DMS114 treated with DMSO at 0.1 percent for 48 hours (cell line): ENCODE measurements at regions not wholly inside any gene's neighbourhood (a gene's known extent, or its start where the extent isn't known, plus 50 kb on each side); places are given as distances from the start of the nearest gene placed in this dataset.
"Not testable (repeated sequence)": the region's sequence is repeated elsewhere in the genome, so short reads cannot be mapped to it uniquely, and the experiment has no call there.

Experiments
- DNase-seq: peaks from one replicate; lab custom pipeline; 2025; ENCODE audit not compliant: unreplicated experiment; lab: John Stamatoyannopoulos, UW

DNA sequence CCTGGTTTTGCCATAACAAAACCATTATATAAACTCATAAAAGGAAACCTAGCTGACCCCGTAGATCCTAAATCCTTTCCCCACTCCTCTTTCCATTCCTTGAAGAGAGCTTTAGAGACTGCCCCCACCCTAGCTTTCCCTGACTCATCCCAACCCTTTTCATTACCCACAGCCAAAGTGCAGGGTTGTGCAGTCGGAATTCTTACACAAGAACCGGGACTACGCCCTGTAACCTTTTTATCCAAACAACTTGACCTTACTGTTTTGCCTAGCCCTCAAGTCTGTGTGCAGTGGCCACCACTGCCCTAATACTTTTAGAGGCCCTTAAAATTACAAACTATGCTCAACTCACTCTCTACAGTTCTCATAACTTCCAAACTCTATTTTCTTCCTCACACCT is 116.0 kb upstream of the PTPN13 start:
- DNase-seq, result not testable (repeated sequence)

DNA sequence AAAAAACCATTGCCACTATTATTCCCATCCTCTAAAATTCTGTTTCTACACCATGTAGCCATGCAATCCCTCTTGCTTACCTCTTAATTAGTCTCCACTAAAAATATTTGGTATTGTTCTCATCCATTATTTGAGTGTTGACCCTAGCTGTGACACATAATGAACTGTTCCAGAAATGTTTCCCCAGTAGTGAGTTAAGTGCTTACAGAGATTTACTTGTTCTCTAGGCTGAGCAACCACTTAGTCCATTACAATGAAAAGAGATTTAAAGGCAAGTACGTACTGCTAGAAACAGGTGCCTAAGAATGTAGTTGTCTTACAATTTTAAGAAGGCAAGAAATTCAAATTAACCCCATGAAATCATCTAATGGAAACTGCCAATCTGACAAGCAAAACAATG is 112.7 kb upstream of the PTPN13 start:
- DNase-seq, result no peak

DNA sequence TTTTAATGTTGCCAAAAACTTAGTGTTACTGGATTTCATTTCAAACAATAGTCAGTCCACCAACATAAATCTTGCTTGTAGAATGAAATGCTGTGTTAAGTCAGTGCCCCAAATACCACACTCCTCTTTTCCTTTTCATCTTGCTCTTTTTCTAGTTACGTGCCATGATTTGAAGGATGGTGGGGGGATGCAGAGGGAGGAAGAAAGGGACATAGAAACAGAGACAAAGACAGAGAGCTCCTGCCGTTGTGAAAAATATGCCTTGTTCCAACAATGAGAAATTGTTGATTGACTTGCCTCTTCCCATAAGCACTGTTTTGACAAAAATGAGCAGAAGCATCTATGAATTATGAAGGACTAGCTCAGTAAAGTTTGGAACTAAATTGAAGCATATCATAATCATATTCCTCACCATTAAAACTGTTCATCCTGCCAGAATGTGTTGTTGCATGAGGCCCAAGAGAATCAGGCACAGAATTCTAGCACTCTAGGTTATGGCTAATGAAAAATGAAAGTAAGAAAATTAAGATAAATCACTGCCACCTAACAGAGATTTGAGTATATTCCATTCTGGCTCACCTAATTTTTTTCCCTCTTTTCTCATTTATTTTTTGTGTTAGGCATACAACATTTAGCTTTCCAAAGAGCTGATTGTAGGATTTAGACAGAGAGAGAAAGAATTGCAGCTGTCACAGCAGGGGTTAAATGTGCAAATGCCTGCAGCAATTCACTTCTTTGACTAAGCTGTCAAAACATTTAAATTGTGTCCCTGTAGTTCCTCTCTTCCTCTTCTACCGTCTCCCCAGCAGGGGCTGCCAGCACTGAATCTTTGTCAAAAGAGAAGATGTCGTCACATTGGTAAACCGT is 111.6 kb upstream of the PTPN13 start:
- no peak for DNase-seq

DNA sequence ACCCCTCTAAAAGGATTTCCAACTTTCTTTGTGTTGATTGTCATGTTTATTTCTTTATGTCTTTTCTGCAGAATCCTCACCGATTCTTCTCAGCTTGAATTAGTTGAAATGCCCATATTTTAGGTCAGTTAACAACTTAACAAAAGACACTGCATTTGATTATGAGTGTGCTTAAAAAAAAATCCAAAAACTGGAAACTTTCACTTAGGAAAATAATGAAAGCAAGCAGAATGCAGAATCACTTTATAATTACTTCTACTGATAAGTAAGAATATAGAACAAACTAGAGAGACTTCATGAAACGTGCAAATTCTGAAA is 111.0 kb upstream of the PTPN13 start:
- no peak for DNase-seq

DNA sequence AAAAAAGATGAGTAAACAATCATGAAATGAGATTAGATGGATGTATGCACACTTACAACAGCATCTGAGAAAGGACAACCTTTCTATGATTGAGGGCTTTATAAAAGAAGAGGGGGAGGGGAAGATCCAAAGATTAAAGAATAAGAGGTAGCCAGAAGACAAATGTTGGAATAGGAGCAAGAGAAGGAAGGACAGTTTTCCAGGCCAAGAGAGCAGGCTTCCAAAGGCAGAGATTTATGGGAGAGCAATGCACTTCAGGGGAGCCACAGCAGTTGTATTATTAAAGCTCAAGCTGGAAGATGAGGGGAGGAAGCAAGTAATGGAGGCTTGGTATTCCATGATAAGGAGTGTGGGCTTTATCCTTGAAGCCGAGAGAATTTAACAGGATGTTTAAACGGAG is 110.3 kb upstream of the PTPN13 start:
- DNase-seq, result no peak

DNA sequence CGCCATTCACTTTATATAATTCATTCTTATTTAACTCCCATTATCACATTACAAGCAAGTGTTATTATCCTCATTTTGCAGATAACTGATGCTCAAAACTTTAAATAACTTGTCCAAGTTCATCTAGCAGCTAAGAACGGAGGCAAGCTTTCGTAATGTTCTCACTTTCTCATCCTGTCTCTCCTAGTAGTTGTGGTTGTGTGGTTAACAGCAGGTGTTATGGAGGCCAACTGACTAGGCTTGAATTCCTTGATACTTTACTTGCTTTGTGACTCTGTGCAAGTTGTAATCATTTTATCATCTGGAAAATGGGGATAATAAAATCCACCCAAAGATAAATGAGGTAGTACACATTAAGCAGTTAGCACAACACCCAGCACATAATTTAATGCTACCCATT is 109.9 kb upstream of the PTPN13 start:
- DNase-seq, result no peak

DNA sequence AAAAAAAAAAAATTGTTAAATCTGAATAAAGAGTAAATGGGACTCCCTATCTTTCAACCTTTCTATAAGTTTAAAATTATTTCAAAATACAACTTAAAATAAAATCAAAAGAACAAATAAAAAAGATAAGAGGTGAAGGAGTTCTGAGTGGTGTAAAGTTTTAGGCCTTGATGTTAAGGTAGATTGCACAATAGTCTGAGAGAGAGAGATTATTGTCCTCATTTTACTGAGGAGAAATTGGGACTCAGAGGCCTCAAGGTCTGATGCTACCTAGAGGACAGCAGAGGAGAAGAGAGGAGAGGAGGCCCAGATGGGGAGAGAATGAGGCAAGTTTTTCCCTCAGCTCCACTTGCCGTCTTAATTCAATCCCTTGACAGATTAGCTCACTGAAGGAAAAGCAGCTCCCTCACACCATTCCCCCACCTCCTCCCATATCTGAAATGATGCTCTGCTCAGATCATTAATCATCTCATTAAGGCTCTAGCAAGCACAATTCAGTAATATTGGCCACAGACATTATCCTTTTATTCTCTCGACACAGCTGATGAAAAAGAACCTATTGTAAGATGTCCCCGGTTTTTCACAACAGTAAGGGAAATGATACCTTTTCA is 106.3 kb upstream of the PTPN13 start:
- DNase-seq, result no peak

DNA sequence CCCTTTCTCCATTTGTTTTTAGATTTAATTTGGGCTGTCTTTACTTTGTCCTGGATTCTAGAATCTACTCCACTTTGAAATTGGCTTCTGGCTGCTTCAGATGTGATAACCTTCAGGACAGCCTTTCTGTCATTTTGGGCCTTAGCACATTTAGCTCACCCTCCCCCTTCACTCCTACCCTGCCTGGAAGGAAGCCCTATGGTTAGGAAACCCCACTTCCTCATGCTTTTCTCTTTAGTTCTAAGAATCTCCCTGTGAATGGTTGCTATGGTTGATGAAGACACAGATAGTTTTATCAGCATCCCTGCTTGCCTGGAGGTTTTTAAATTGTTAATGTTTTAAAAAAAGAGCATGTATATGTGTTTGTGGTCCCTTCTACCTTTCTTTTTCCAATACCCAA is 100.7 kb upstream of the PTPN13 start:
- no peak for DNase-seq

DNA sequence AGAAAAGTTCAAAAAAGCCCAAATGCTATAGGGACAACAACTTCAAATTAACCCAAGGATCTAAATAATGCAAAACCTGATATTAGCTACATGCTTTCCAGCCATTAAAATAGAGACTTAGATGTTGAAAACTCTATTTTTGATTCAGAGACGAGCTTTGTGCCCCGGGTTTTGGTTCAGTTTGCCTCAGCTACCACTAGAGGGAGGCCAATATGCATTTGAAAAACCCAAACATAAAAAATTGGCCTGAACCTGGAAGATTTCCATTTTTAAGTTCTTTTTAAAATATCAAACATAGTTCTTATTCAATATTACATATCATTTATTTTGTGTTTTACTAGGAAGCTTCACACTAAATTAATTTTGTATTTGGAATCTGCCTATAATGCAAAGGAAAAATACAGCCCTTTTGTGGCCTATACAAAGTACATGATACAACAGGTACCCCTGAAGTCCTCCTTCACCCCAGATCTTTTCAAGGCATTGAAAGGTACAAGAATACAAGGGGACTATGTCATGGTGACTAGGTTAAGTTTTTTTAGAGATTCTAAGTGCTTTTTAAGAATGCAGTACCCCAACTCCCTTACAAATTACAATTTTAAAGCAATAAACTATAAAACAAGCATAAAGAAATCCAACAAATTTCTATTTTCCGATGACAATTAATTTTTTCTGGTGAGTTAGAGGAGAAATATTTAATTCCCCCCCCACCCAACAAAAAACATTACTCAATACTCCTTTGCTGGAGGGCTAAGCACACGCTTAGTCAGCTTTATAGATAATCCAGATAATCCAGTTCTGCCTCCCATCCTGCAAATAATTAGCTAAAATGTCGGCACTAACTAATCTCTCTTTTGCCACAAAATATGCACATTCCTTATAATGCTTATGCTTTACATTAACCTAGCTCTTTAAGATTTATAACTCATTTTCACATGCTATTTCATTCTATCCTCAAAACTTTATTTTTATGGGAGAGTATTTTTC is 97.7 kb upstream of the PTPN13 start:
- DNase-seq, result peak; percentile 19

DNA sequence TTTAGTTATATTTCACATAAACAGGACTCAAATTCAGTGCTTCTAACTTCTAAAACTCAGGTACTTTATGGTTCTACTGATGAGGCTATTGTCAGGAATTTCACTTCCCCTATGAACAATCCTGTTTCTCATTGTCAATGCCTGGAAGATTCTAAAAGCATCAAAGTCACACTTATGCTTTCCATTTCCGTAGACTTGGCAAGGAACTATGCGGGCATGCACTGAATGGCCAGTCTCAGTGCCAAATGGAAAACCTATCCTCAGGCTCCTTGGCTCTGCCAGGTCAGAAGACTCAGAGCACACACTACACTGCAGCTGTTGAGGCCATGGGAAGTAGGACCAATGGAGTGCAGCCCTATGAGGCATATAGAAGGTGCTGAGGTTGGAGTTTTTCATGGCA is 97.0 kb upstream of the PTPN13 start:
- DNase-seq, result no peak

DNA sequence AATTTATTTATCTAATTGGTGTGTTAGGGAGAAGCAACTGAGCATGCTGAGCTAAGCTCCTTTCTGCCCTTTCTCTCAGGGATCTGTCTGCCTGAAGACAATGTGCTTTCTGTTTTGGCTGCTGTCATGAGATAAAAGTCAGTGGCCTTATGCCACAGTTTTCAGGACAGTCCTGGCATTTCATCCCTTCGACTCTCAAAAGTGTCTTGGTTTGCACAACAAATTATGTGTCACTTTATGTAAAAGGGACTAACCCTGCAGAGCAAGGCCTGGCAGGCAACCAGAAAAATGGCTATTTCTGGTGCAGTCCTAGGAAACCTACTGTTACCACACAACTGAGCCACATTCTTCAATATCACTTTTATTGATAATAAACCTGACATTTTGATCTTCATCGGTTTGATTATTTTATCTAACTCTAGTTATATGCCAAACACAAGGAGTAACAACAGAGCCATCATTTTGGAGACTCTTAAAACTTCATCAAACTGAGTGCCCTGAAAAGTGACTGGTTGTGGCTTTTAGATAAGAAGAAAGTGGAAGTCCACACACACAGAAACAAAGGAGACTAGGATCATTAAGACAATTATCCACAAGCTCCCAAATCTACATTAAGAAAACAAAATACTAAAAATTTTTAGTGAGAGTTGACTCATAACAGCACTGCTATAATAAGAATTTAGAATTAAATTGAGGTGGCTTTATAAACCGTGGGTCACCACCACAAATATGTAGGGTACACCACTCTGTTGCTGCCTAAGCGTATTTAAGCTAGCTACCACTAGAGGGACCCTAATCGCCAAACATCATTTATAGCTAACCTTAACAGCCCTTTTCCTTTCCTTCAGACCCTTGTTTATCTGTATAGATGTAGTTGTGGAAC is 95.9 kb upstream of the PTPN13 start:
- DNase-seq, result peak; percentile 3

DNA sequence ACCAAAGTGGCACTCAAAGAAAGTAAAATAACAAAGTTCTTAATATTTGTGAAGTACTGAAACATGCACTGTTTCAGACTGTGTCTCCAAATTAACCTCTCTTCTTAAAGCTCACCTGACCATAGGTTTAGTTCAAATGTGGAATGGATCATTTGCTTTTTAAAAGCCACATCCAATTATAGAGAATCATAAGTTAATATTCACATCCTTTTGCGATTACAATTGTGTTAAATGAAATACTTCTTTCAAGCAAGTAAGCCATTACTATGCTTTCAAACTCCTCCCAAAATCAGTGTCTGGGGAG is 95.3 kb upstream of the PTPN13 start:
- no peak for DNase-seq

DNA sequence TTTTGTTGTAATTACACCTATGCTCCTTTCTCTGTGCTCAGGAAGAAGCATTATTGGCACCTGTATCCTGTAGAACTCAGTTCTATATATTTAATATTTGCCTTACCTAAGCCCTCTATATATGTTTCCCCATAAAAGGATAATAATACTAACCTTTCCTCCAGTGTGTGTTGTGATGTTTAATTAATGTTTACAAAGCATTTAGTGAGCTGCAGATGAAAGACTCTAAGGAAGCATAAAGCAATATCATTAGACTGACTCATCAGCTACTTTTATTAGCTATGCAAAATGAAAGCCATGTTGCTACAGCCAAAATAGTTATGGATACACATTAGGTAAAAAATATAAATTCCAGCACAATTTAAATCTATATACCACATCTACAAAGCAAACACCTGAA is 93.6 kb upstream of the PTPN13 start:
- DNase-seq, result no peak

DNA sequence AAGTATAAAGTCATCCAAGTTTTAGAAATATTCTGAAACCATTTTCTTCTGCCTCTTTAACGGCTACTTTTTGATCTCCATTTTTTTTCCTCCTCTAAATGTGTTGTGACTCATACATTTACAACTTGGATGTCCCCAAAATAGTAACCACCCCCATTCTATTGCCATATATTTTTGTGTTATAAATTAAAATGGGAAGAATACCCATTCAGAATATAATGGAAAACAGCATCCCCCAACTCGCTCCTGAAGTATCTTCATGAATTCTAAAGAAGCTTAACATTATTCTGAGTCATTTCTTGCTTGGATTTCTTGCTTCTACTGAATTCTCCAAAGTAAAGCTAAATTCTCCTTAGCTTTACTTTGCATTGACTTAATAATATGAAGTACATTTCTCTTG is 92.0 kb upstream of the PTPN13 start:
- no peak for DNase-seq

DNA sequence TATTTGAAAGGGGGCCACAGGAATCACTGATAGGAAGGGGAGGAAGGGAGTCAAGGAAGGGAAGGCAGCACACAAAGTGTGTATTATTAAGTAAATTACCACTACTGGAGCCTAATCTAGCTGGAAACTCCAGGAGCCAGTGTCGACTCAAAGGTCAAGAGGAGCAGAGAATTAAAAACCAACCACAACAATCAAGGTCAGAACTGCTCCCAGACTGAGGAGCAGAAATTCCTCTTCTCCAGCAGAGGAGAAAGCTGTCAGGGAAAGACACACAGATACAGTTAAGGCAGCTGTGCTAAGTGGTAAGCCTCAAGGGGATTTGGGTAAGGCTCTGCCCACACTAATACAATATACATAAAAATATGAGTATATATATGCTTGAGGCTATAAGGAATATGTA is 87.5 kb upstream of the PTPN13 start:
- no peak for DNase-seq

DNA sequence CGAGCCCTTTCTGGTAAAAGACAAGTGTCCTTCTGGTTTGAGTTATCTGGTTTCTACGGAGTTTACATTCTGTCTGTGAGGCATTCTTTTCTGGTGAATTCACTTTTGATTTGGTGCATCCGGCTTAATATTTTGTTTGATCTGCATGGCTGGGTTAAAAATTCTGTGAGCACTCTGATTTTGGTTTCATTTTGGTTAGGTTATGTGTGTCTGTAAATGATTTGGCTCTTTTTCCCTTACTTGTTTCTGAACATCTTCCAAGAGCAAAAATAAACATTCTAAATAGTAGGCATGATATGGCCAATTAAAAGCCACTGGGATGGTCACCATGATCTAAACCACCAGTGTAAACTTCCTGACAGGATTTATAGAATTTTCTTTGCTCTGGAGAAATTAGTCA is 85.7 kb upstream of the PTPN13 start:
- no peak for DNase-seq

DNA sequence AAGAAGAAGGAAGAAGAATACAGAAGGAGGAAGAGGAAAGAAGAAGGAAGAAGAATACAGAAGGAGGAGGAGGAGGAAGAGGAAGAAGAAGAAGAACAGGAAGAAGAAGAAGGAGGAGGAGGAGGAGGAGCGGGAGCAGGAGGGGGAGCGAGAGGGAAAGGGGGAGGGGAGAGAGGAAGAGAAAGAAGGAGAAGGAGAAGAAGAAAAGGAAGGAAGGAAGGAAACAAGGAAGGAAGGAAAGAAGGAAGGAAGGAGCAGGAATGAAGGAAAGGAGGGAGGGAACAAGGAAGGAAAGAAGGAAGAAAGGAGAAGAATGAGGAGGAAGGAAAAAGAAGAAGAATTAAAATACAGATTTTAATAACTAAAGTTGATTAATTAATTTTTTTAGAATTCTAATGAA is 82.5 kb upstream of the PTPN13 start:
- DNase-seq, result no peak

DNA sequence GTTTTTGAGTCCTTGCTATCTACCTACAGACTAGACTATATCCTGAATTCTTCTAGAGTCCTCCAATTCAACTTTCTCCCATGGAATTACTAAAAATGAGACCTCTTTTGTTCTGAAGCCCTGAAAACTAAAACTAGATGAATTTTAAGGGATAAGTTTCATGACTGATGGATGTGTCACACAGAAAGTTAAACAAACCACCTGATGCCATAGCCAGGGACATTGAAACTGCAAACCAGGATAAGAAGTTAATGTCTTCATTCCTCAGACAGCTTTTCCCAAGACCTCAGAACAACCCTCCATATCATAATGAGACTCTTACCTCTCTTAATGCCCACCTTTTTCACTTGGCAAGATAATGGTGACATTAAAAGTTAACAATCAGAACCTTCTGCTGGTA is 81.5 kb upstream of the PTPN13 start:
- no peak for DNase-seq

DNA sequence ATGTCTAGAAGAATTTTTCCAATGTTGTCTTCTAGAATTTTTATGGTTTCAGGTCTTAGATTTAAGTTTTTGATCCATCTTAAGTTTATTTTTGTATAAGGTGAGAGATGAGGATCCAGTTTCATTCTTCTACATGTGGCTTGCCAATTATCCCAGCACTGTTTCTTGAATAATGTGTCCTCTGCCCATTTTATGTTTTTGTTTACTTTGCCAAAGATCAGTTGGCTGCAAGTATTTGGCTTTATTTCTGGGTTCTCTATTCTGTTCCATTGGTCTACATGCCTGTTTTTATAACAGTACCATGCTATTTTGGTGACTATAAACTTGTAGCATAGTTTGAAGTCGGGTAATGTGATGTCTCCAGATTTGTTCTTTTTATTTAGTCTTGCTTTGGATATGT is 78.2 kb upstream of the PTPN13 start:
- not testable (repeated sequence) for DNase-seq

DNA sequence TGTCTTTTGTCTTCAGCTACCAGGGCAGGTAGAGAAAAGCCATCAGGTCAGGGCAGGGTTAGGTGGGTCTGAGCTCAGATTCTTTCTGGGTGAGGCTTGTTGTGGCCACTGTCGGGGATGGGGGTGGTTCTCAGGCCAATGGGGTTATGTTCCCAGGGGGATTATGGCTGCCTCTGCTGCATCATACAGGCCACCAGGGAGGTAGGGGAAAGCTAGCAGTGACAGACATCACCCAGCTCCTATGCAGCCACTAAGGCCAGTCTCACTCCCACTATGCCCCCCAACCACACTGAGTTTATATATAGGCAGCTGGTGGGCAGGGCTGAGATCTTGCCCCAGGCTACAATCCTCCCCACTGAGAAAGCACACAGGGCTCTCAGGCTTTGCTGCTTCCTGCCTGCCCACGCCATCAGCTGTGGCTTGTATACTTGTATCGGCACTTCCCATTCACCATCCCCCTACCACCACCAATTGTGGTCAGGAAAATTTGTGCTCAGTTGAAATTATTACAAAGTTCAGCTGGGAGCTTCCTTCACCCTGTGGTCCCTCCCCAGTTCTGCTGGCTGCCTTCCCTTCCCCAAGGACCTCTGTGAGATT is 72.6 kb upstream of the PTPN13 start:
- no peak for DNase-seq

DNA sequence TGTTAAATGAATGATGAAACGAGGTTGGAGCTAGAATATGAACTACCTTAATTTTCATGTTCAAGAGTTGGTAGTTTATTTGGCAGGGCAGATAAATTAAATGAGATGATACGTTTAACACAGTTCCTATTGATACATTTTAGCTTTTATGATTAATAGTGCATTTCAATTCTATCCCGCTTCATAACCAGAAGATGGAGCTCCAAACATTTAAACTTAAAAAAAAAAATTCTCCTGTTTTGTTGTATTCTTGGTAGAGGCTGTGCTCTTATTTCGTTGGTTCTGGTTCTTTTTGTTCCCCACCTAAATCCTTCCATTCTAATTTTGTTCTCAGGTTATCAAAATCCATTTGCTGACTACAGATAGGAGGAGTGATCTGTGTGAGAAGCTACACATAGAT is 71.8 kb upstream of the PTPN13 start:
- DNase-seq, result no peak
